ENCODE measurements at regions not wholly inside any gene's neighbourhood (a gene's known extent, or its start where the extent isn't known, plus 50 kb on each side); places are given as distances from the start of the nearest gene placed in this dataset.

GRCh38 chr16:80200079-80200478, 340.7 kb upstream of the DYNLRB2 start:
- no peak for DNase-seq (ENCODE audit: extremely low read depth, low read depth)
- TF ChIP-seq CTCF (IDR thresholded peaks at IDR 0.05; ENCODE audit: low read depth, low read length), result no peak

GRCh38 chr16:80199614-80200013, 341.2 kb upstream of the DYNLRB2 start:
- DNase-seq (ENCODE audit: extremely low read depth, low read depth), result no peak
- no peak for TF ChIP-seq CTCF (IDR thresholded peaks at IDR 0.05; ENCODE audit: low read depth, low read length)

- no peak for TF ChIP-seq CTCF (IDR thresholded peaks at IDR 0.05; ENCODE audit: low read depth, low read length)
- DNase-seq (ENCODE audit: extremely low read depth, low read depth), result no peak
Observed at GRCh38 chr16:80198311-80199299, 342.2 kb upstream of the DYNLRB2 start.

GRCh38 chr16:80197741-80198201, 343.0 kb upstream of the DYNLRB2 start:
- TF ChIP-seq CTCF (IDR thresholded peaks at IDR 0.05; ENCODE audit: low read depth, low read length), result no peak
- DNase-seq (ENCODE audit: extremely low read depth, low read depth), result peak; percentile 34

- TF ChIP-seq CTCF (IDR thresholded peaks at IDR 0.05; ENCODE audit: low read depth, low read length), result no peak
- no peak for DNase-seq (ENCODE audit: extremely low read depth, low read depth)
Observed at GRCh38 chr16:80191928-80192327, 348.9 kb upstream of the DYNLRB2 start.

- no peak for DNase-seq (ENCODE audit: extremely low read depth, low read depth)
- TF ChIP-seq CTCF (IDR thresholded peaks at IDR 0.05; ENCODE audit: low read depth, low read length), result no peak
Observed at GRCh38 chr16:80189476-80190175, 351.2 kb upstream of the DYNLRB2 start.

- DNase-seq (ENCODE audit: extremely low read depth, low read depth), result no peak
- no peak for TF ChIP-seq CTCF (IDR thresholded peaks at IDR 0.05; ENCODE audit: low read depth, low read length)
Observed at GRCh38 chr16:80176114-80176513, 364.7 kb upstream of the DYNLRB2 start.
